HCT116 (cell line): ENCODE measurements at regions not wholly inside any gene's neighbourhood (a gene's known extent, or its start where the extent isn't known, plus 50 kb on each side); places are given as distances from the start of the nearest gene placed in this dataset.
A peak's percentile ranks its signal among the peaks of the same experiment; 100 is the strongest.

ENCODE experiments used
- ATAC-seq: fragments of 200-7000 bp; cut with Tn5 transposase; 2 replicates; pipeline ENCODE4 v1.9.1; 2020; ENCODE audit warnings: mild to moderate bottlenecking, moderate library complexity
- BruUV-seq: library from RNA; stranded (reverse); fragments of 400-500 nt; replicated peaks from 2 replicates; lab custom pipeline; 2021; lab: Mats Ljungman, UMichigan
- CTCF ChIA-PET: fragments of 300-600 bp; sonication (Branson Sonifier 250); formaldehyde crosslinking; loops from one replicate; lab custom pipeline; 2021; ENCODE audit warnings: antibody characterized with exemption; lab: Charles Lee
- POLR2A ChIA-PET: fragments of 300-600, 350-600 bp; sonication (Branson Sonifier 250); formaldehyde crosslinking; loops from one replicate; lab custom pipeline; 2021; ENCODE audit warnings: antibody characterized with exemption; lab: Charles Lee
- RAD21 ChIA-PET, 2 experiments: fragments of 300-600 bp; sonication (Branson Sonifier 250); formaldehyde crosslinking; loops; one replicate each; lab custom pipeline; 2023; ENCODE audit warnings: low total read pairs in 2 of 2; ENCODE audit not compliant: uncharacterized antibody in 2 of 2, unreplicated experiment in 2 of 2, low non-redundant PET in 1 of 2; lab: Charles Lee
- DNase-seq: peaks from one replicate; pipeline ENCODE4 v3.0.0-alpha.2; 2010; ENCODE audit warnings: low read depth, low spot score
- H2AFZ ChIP-seq: fragments of 200-600 bp; shearing (Covaris generic), sonication (generic); 2 replicates; pipeline ENCODE4 v1.6.1; 2017; ENCODE audit warnings: low read depth, mixed run types, mixed read lengths, antibody characterized with exemption, low read length; ENCODE audit not compliant: poor library complexity, severe bottlenecking
- H3K27ac ChIP-seq: 2 replicates; pipeline ENCODE4 v1.5.1; 2012; ENCODE audit warnings: low read depth, low read length
- H3K27me3 ChIP-seq: fragments of 200-600 bp; sonication (generic); 2 replicates; pipeline ENCODE4 v1.6.1; 2016; ENCODE audit warnings: mixed run types, low read length, mixed read lengths; ENCODE audit not compliant: insufficient read depth
- H3K36me3 ChIP-seq, 2 experiments: fragments of 200-500 bp in 1 of 2; fragments of 200-600 bp in 1 of 2; sonication (Bioruptor generic) in 1 of 2; sonication (generic) in 1 of 2; 2 replicates each; pipeline versions ENCODE4 v1.5.1 to v1.6.1; 2014 to 2016; ENCODE audit warnings: low read length in 2 of 2, inconsistent platforms in 1 of 2, mixed read lengths in 1 of 2, mixed run types in 1 of 2; ENCODE audit not compliant: insufficient read depth in 2 of 2, control insufficient read depth in 1 of 2
- H3K4me1 ChIP-seq, 2 experiments: fragments of 200-600 bp in 1 of 2; sonication (generic) in 1 of 2; 2 replicates each; pipeline versions ENCODE4 v1.5.1 to v1.6.1; 2012 to 2017; ENCODE audit warnings: low read length in 2 of 2, inconsistent platforms in 1 of 2, mild to moderate bottlenecking in 1 of 2, mixed read lengths in 1 of 2, mixed run types in 1 of 2, moderate library complexity in 1 of 2; ENCODE audit not compliant: insufficient read depth in 2 of 2, control insufficient read depth in 1 of 2
- H3K4me2 ChIP-seq: fragments of 200-600 bp; sonication (generic); 2 replicates; pipeline ENCODE4 v1.6.1; 2017; ENCODE audit warnings: mixed run types, low read length, mixed read lengths
- H3K4me3 ChIP-seq, 2 experiments: fragments of 200-600 bp in 1 of 2; sonication (generic) in 1 of 2; replicated peaks in 1 of 2; 2 replicates each; pipeline ENCODE4 v1.5.1; 2011 to 2016; ENCODE audit warnings: low read length in 2 of 2, control low read depth in 1 of 2, low read depth in 1 of 2, mild to moderate bottlenecking in 1 of 2, mixed read lengths in 1 of 2, mixed run types in 1 of 2
- H3K79me2 ChIP-seq: fragments of 200-600 bp; sonication (generic); 2 replicates; pipeline ENCODE4 v1.6.1; 2017; ENCODE audit warnings: mild to moderate bottlenecking, mixed run types, low read length, moderate library complexity, mixed read lengths; ENCODE audit not compliant: insufficient read depth
- H3K9ac ChIP-seq: fragments of 200-600 bp; sonication (generic); 2 replicates; pipeline ENCODE4 v1.6.1; 2016; ENCODE audit warnings: low read length, mixed read lengths
- H3K9me2 ChIP-seq: fragments of 200-600 bp; sonication (generic), shearing (Covaris generic); 2 replicates; pipeline ENCODE4 v1.6.1; 2017; ENCODE audit warnings: mixed run types, mild to moderate bottlenecking, moderate library complexity; ENCODE audit not compliant: insufficient read depth
- H3K9me3 ChIP-seq, 2 experiments: fragments of 200-500 bp in 1 of 2; fragments of 200-600 bp in 1 of 2; sonication (Bioruptor generic) in 1 of 2; sonication (generic) in 1 of 2; 2 replicates each; pipeline ENCODE4 v1.6.1; 2014 to 2017; ENCODE audit warnings: low read length in 2 of 2, mixed read lengths in 2 of 2, inconsistent platforms in 1 of 2, low read depth in 1 of 2, mild to moderate bottlenecking in 1 of 2, mixed run types in 1 of 2, moderate library complexity in 1 of 2; ENCODE audit not compliant: control insufficient read depth in 1 of 2, insufficient read depth in 1 of 2
- H4K20me1 ChIP-seq: fragments of 200-600 bp; sonication (generic), shearing (Covaris generic); 2 replicates; pipeline ENCODE4 v1.6.1; 2017; ENCODE audit warnings: mixed run types, mild to moderate bottlenecking, moderate library complexity; ENCODE audit not compliant: insufficient read depth
- CTCF ChIP-seq, 3 experiments: fragments of 200-600 bp in 1 of 3; sonication (generic) in 1 of 3; IDR thresholded peaks in 2 of 3; conservative IDR thresholded peaks in 1 of 3; 2 replicates each; pipeline ENCODE4 v1.5.1; 2012 to 2017; ENCODE audit warnings: low read depth in 2 of 3, low read length in 2 of 3, antibody characterized with exemption in 1 of 3, borderline replicate concordance in 1 of 3, control low read depth in 1 of 3, mild to moderate bottlenecking in 1 of 3, mixed read lengths in 1 of 3, mixed run types in 1 of 3, moderate library complexity in 1 of 3; ENCODE audit not compliant: insufficient read depth in 1 of 3
- EGR1 ChIP-seq: IDR thresholded peaks from 2 replicates; pipeline ENCODE4 v1.6.1; 2012; ENCODE audit warnings: low read depth
- ELF1 ChIP-seq: IDR thresholded peaks from 2 replicates; pipeline ENCODE4 v1.6.1; 2012; ENCODE audit warnings: low read depth, borderline replicate concordance
- FOSL1 ChIP-seq: IDR thresholded peaks from 2 replicates; pipeline ENCODE4 v1.6.1; 2012; ENCODE audit warnings: low read depth
- JUND ChIP-seq: IDR thresholded peaks from 2 replicates; pipeline ENCODE4 v1.6.1; 2012
- POLR2AphosphoS5 ChIP-seq: IDR thresholded peaks from 2 replicates; pipeline ENCODE4 v1.6.1; 2011; ENCODE audit warnings: mild to moderate bottlenecking, low read depth, low read length, moderate library complexity
- RAD21 ChIP-seq: IDR thresholded peaks from 2 replicates; pipeline ENCODE4 v1.6.1; 2012; ENCODE audit warnings: low read depth, mild to moderate bottlenecking
- SIN3A ChIP-seq: IDR thresholded peaks from 2 replicates; pipeline ENCODE4 v1.6.1; 2012; ENCODE audit warnings: low read depth
- SP1 ChIP-seq: IDR thresholded peaks from 2 replicates; pipeline ENCODE4 v1.6.1; 2012; ENCODE audit warnings: low read depth
- YY1 ChIP-seq: IDR thresholded peaks from 2 replicates; pipeline ENCODE4 v1.6.1; 2011; ENCODE audit warnings: low read length, low read depth, moderate library complexity, mild to moderate bottlenecking; ENCODE audit not compliant: insufficient replicate concordance; ENCODE audit errors: extremely low read depth
- ZBTB33 ChIP-seq: IDR thresholded peaks from 2 replicates; pipeline ENCODE4 v1.6.1; 2011; ENCODE audit warnings: mild to moderate bottlenecking, low read length, moderate library complexity; ENCODE audit not compliant: insufficient replicate concordance; ENCODE audit errors: extremely low read depth
- intact Hi-C: fragments of 100-400 bp; cut with micrococcal nuclease; formaldehyde crosslinking; loops from 2 replicates; pipeline ENCODE4 v1.10.0; 2022

- ChIA-PET POLR2A (no interaction called here), CTCF (interaction anchor here (1.4 kb wide), 1 partner anchor 57 kb away, joined by 5 read pairs; the partner anchor contains the start of gene C15orf39), RAD21 (no interaction called here)
- peaks cover 9 to 21% of the 10 kb centered on the region in 2 experiments; a peak in 3 of 4 replicates for H3K4me1 ChIP-seq
- H3K4me2 ChIP-seq, result peak overlapping the region; percentile 33
- BruUV-seq, result no TSS peak
- intact Hi-C loops, result loop anchor here (2.0 kb wide), 1 partner anchor 58 kb away; no protein-coding TSS in a partner anchor
- no peaks in the 10 kb centered on the region for H4K20me1 ChIP-seq
- H3K9me2 ChIP-seq, result no peaks in the 10 kb centered on the region
- DNase-seq (no peak), ATAC-seq (peak; percentile 85)
- no peaks in the 10 kb centered on the region for H3K27me3 ChIP-seq
- no peak overlapping the region for H2AFZ ChIP-seq
- TF ChIP-seq POLR2AphosphoS5 (no peak), CTCF (IDR thresholded peaks at IDR 0.05 in 2 of 3, conservative IDR thresholded peaks at IDR 0.05 in 1 of 3; ENCODE audit: borderline replicate concordance in 1 of 3, insufficient read depth in 1 of 3, low read depth in 2 of 3, low read length in 2 of 3) (peak; percentile 16 to 82 (median 21); a peak in 3 of 6 replicates), ZBTB33 (no peak), JUND (no peak; the same call in 1 of the 2 replicates), SIN3A (no peak), FOSL1 (peak; percentile 67), EGR1 (no peak), RAD21 (peak; percentile 73), ELF1 (no peak), SP1 (no peak), YY1 (peak; percentile 9)
- no peaks in the 10 kb centered on the region for H3K79me2 ChIP-seq
- no peak overlapping the region for H3K9ac ChIP-seq
- no peak overlapping the region; the same call in 1 of the 2 replicates for H3K27ac ChIP-seq
- peaks cover 14 to 15% of the 10 kb centered on the region in 2 experiments; a peak in 3 of 4 replicates for H3K9me3 ChIP-seq
- no peak overlapping the region for H3K4me3 ChIP-seq
- no peaks in the 10 kb centered on the region for H3K36me3 ChIP-seq
Observed at GRCh38 chr15:75145027-75145841, 56.4 kb upstream of the C15orf39 start.
